HEK293 (cell line): ENCODE measurements at regions not wholly inside any gene's neighbourhood (a gene's known extent, or its start where the extent isn't known, plus 50 kb on each side); places are given as distances from the start of the nearest gene placed in this dataset.

Source experiments
- KLF10 ChIP-seq: fragments of 450-650 bp; IDR thresholded peaks from 2 replicates; pipeline ENCODE4 v1.5.1; 2018; ENCODE audit warnings: missing biosample characterization, mild to moderate bottlenecking, missing genetic modification characterization
- SCRT1 ChIP-seq: fragments of 450-650 bp; formaldehyde crosslinking; IDR thresholded peaks from 2 replicates; pipeline ENCODE4 v1.5.1; 2016; ENCODE audit warnings: missing biosample characterization, missing genetic modification characterization, borderline replicate concordance
- ZBTB7A ChIP-seq: fragments of 450-650 bp; formaldehyde crosslinking; IDR thresholded peaks from 2 replicates; pipeline ENCODE4 v1.5.1; 2016; ENCODE audit warnings: low read depth, missing biosample characterization, missing genetic modification characterization
- ZBTB8A ChIP-seq: fragments of 450-650 bp; formaldehyde crosslinking; IDR thresholded peaks from 2 replicates; pipeline ENCODE4 v1.5.1; 2016; ENCODE audit warnings: missing biosample characterization, missing genetic modification characterization
- ZNF112 ChIP-seq: fragments of 450-650 bp; formaldehyde crosslinking; IDR thresholded peaks from 2 replicates; pipeline ENCODE4 v1.5.0; 2017; ENCODE audit warnings: missing biosample characterization, missing genetic modification characterization
- ZNF146 ChIP-seq: fragments of 450-650 bp; formaldehyde crosslinking; IDR thresholded peaks from 2 replicates; pipeline ENCODE4 v1.5.1; 2016; ENCODE audit warnings: missing biosample characterization, missing genetic modification characterization
- ZNF266 ChIP-seq: fragments of 450-650 bp; formaldehyde crosslinking; IDR thresholded peaks from 2 replicates; pipeline ENCODE4 v1.5.1; 2016; ENCODE audit warnings: missing biosample characterization, missing genetic modification characterization, low read depth
- TF ChIP-seq, protein P1 (sequence below): fragments of 450-650 bp; formaldehyde crosslinking; IDR thresholded peaks from 2 replicates; pipeline ENCODE4 v1.5.1; 2016; ENCODE audit warnings: missing biosample characterization, missing genetic modification characterization
- TF ChIP-seq, protein P2 (sequence below): IDR thresholded peaks from 2 replicates; pipeline ENCODE4 v1.6.1; 2011; ENCODE audit warnings: mild to moderate bottlenecking, low read depth, low read length, borderline replicate concordance

DNA sequence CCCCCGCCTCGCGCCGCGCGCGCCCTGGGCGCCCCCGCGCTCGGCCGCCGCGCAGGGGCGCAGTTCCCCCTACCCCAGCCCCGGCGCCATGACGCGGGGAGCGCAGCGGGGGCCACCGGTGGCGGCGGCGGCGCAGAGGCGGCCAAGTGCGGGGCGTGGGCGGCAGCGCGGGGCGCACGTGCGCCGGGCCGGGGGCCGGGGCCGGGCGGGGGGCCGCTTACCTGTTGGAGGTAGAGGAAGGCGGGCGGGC, 108.3 kb downstream of the ENGASE start:
- TF ChIP-seq ZNF112 (tag by site-specific recombination) (no peak), ZBTB8A (tag by site-specific recombination) (no peak), ZNF266 (no peak), ZBTB7A (tag by site-specific recombination) (no peak), SCRT1 (tag by site-specific recombination) (no peak), KLF10 (tag by site-specific recombination) (no peak), ZNF146 (tag by site-specific recombination) (no peak)
- TF ChIP-seq, protein P1, sequence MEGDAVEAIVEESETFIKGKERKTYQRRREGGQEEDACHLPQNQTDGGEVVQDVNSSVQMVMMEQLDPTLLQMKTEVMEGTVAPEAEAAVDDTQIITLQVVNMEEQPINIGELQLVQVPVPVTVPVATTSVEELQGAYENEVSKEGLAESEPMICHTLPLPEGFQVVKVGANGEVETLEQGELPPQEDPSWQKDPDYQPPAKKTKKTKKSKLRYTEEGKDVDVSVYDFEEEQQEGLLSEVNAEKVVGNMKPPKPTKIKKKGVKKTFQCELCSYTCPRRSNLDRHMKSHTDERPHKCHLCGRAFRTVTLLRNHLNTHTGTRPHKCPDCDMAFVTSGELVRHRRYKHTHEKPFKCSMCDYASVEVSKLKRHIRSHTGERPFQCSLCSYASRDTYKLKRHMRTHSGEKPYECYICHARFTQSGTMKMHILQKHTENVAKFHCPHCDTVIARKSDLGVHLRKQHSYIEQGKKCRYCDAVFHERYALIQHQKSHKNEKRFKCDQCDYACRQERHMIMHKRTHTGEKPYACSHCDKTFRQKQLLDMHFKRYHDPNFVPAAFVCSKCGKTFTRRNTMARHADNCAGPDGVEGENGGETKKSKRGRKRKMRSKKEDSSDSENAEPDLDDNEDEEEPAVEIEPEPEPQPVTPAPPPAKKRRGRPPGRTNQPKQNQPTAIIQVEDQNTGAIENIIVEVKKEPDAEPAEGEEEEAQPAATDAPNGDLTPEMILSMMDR (tag by site-specific recombination): no peak
- TF ChIP-seq, protein P2, sequence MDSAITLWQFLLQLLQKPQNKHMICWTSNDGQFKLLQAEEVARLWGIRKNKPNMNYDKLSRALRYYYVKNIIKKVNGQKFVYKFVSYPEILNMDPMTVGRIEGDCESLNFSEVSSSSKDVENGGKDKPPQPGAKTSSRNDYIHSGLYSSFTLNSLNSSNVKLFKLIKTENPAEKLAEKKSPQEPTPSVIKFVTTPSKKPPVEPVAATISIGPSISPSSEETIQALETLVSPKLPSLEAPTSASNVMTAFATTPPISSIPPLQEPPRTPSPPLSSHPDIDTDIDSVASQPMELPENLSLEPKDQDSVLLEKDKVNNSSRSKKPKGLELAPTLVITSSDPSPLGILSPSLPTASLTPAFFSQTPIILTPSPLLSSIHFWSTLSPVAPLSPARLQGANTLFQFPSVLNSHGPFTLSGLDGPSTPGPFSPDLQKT: no peak
